HT-29 (cell line): ENCODE measurements at regions not wholly inside any gene's neighbourhood (a gene's known extent, or its start where the extent isn't known, plus 50 kb on each side); places are given as distances from the start of the nearest gene placed in this dataset.
A peak's percentile ranks its signal among the peaks of the same experiment; 100 is the strongest.

ENCODE experiments used
- DNase-seq: peaks from one replicate; pipeline ENCODE4 v3.0.0-alpha.2; 2015; ENCODE audit warnings: low spot score

DNA sequence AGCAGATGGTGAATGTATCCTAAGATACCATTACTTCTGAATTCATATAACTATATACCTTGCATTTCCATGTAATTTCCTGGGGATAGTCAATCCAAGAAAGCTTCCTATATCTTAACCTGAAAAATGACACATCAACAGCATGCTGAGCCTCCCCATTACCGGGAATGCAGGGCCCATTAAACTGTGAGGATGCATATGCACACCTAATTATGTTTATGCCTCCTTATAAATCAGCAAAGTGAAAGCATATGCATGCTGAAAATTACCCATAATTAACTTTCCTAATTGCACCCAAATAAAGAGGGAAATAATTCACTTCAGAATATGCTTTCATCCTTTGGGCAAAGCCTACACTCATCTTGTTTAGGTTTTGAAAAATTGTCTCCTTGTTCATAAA, 663.0 kb downstream of the KCNA4 start:
- no peak for DNase-seq

DNA sequence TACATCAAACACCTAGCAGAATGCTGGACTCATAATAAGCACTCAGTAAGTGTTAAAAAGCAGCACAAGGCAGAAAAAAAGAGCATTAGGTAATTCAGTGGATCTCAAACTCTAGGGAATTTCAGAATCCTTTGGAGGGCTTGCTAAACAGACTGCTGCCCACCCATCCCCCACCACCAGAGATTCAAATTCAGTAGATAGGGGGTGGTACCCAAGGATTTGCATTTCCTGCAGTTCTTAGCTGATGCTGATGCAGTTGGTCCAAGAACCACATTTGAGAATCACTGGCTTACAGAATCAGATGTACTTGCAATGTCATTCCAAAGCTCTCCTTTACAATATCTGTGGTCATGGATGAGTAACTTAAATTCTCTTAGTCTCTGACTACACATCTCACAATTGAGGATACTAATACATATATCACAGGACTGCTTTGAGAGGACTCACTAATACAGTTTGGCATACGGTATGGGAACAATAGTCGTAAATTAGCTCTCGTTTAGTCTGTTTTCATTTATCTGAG, 664.5 kb downstream of the KCNA4 start:
- DNase-seq = no peak

DNA sequence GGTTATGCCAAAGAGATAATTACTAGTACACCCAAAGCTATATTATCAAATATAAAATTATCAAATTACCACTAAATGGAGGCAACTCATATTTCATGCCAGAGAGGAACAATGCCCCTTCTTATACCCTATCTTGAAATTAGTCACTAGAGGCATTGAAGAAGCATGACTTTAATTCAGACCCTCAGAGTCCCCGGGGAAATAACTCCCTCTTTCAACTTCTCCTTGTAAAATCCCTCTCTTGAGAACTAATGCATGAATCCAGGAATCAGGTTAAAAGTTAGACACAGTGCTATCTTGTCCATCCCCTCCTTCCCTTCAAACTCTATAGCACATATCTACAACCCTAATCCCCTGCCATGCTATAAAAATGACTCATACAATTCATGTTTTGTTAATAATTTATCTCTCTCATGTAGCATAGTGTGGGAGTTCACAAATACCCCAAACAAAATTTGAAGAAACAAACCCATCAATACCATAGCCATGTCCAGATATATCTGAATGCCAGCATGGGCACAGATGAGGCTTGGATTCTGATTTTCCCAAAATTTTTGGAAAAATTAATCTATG, 665.4 kb downstream of the KCNA4 start:
- DNase-seq = no peak

DNA sequence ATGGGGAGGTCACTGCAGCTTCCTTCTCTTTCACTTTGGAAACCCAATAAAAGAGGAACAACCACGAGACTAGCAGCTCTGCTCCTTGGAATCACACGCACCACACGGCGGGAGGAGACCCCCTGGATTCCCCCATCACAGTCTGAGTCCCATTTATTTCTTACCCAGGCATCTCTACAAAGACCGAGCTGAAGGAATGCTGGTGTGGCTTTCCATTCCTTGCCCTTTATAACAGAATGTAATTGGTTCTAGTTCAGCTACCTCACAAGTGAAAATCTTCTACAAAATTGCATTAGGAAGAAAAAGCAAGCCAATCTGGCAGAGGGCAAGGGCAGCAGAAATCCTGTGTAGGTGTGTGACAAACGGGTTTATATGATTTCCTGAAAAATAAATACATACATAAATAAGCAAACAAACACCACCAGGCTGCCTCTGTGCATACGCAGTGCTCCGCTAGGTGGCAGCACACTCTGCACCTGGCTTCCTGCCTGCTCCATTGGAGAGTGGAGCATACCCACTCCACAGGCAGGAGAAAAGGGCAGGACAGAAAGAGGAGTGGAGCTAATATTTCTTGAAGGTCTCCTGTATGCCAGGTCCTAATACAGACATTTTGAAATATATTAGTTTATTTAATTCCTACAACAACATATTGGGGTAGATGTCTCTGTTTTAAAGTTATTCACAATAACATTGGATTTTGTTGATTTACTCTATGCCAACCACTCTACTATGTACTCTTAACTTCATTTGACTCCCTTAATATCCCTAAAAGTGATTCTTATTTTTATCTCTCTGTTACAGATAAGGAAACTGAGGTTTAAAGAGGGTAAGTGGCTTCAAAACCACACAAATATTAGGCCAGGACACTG, 673.1 kb downstream of the KCNA4 start:
- DNase-seq = peak; percentile 88

DNA sequence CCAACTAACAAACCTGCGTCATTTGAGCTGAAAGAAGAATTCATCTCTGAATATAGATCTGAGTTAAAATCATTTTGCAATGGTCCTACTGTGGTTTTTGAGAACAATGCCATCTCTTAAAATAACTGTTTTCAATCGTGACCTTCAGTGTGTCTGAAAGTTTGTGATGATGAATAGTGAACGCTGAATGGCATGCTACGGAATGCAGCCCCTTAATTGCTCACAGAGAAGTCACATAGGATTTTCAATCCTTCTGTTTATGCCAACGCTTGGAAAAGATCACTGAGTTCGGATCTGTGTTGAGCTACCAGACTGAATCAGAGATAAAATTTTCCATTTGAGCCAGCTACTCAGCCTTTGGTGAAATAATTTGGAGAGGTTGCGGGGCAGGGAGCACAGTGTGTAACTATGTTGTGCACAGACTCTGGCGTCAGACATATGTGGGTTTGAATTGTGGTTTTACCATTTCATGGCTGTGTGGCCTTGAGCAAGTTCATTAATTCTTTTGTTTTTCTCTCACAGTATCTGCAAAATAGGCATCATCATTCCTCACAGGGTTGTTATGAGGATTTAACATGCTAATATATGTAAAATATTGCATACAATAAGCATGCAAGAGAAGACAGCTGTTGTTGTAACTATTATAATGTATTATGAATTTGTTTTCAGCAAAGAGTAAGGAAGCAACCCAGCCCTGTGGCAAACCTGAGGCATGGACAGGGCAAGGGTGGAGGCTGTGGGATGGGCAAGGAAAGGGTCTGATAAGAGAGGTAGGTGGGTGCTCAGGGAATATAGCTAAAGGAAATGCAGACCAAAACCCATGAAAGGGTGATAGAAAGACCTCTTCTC, 679.9 kb downstream of the KCNA4 start:
- no peak for DNase-seq

DNA sequence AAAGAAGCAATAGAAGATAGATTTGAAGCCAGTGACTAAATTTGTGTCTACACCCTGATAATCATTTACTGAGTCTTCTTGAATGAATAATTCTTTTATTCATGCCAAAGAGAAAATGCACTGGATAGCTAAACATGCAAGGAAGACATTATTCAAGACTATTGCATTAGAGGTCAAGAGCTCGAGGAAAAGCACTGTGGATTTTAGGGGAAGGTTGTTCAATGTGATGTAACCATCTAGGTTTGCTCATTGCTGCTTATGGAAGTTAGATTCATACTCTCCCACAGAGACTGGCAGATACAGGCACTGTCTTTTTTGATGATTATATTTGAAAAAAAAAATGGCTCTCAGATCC, 682.1 kb downstream of the KCNA4 start:
- no peak for DNase-seq

DNA sequence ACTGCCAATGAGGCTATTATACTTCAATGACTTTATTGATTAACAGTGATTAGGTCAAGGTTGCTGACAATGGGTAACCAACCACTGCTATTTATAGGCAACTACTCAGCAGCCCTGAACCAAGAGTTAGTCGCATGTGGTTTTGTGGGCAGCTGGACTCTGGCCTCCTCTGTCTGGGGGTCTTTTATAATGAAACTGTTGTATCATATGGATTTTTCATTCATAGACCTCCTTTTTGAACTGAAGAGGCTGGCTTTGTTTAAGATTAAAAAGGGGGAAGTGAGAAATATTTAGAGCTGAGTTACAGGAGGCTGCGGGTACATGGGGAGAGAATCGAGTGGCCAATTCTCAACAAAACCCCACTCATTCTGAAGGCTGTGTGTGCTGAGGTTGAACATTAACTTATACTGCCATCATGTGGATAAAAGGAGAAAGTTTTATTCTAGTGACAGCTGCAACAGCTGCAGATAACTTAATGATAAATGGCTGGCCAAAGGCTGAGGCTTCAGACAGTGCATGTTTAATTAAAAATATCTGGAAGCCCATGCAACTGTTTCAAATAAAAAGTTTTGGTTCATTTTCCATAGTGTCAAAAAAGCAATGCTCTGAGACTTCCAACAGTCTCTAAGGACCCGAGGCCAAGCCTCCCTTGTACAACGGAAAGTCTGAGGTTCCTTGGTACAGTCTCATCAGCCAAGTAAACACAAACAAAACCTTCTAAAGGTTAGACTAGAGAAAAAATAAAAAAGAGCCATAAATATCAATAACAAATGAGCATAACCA, 682.6 kb downstream of the KCNA4 start:
- peak; percentile 65 for DNase-seq

DNA sequence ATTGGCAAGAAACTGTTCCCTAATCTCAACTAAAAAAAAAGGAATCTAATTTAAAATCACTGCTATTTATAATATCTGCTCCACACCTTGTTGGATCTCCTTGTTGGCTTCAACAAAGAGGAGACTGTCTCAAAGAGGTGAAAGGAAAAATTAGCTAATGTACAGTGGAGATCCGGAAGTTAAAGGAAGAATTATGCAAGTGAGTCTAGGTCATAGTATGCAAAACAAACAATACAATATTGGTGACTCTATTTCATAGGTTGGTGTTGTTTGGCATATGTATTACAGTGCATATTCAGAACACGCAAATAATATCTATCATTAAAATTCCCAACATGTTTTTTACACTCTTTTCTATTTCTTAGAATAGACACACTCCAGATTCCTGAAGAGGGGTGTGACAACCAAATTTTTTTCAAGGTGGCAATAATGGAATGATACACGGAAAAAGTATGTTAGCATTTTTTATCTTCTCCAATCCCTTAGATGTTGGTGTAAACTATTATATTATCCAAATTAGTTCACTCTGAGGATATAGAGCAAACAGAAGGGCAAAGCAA, 685.3 kb downstream of the KCNA4 start:
- no peak for DNase-seq

DNA sequence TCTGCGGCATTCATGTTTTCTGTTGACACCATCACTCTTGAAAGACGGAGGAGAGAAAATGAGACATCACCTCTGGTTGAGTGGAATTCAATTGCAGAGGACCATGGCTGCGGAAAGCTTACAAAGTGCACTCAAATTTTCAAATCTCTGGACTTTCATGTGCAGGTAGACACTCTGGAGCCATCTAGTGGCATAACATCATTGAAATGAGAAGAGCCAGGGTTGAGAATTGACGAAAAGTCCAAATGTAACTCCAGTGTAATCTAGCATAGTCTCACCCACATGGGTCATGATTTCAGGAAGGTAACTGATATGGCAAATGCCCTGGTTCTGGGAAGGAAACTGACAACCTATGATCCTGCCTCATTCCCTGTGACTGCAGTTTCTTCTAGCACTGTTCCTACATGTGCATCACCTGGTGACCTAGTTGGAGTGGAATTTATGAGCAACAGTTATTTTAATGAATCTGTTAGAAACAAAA, 687.8 kb downstream of the KCNA4 start:
- peak; percentile 71 for DNase-seq

DNA sequence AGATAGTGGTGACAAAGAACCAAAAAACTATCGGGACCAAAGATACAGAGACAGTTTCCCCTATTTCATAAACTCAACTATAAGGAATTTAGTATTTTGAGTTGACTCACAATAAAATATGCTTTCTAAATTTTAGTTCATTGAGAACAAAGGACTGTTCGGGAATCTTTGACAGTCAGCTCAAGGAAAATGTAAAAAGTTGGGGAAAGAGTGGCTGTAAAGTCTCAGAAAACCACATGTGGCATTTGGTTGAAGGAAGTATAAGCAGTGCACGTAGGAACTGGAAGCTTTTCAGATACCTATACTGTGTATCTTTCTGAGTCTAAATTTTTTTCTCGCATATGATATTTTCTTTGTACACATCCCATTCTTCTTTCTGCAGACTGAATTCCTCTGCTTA, 688.9 kb downstream of the KCNA4 start:
- no peak for DNase-seq

DNA sequence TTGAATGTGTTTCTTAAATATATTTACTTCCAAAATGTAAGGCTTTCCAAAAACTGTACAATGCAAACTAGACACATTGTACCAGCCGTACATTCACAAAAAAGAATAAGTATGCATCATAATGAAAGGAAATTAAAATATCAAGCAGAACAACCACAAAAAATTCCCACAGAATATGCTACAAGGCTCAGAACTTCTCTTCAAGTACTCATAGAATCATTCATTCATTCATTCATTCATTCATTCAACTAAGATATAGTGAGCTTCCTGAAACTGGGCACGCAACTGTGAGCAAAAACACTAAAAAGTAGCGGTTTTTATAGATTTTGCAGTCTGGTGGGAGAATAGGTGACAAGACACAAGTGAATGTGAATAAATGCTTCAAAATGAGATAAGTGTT, 690.1 kb downstream of the KCNA4 start:
- no peak for DNase-seq

DNA sequence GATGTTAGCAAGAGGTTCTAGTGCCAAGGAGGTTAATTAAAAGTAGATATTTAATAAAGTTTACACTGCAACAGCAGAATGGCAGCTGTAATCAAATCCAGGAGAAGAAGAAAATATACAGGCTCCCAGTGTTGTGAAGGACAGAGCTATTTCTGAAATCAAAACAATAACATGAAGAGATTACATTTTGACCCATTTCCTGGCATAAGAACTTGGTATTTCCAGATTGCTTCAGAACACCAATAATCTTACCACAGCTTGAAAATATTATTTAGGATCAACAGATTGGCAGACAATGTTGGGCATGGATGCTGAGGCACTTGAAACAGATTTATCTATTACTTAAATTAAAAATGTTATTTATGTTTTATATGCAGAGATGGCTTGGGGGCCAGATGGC, 692.5 kb downstream of the KCNA4 start:
- no peak for DNase-seq

DNA sequence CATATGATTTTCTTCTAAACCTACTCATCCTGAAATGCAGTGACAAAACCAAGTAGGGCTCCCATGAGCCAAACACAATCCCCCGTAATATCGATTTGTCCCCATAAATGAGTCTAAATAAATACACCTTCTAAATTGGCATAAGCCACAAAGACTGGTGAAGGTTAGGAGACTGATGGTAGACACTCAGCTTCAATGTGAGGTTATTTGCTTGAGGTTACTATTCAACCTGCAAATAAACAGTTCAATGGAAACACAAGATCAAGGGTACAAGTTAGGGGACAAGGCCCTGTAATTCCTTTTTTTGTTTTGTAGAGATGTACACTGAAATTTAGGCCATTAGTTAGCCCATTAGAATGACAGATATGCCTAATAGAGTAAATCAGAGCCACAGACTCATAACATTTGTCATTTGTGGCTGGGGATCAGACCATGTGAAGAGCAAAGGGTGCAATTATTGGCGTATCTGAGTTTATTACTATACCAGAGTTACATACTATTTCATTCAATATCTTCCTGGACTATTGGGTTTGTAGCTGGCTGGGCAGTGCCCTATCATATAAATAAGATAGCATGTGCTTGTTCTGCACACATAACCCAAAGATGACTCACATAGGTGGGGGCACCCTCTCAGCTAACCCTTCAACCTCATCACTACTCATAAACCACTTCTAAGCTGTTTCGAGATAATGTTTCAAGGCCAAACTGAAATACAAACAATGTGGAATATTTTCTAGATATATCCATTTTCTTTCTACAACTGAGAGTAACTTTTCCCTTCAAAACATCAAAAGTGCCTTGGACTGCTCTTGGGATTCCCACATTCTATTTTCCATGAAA, 695.3 kb downstream of the KCNA4 start:
- DNase-seq = peak; percentile 46

DNA sequence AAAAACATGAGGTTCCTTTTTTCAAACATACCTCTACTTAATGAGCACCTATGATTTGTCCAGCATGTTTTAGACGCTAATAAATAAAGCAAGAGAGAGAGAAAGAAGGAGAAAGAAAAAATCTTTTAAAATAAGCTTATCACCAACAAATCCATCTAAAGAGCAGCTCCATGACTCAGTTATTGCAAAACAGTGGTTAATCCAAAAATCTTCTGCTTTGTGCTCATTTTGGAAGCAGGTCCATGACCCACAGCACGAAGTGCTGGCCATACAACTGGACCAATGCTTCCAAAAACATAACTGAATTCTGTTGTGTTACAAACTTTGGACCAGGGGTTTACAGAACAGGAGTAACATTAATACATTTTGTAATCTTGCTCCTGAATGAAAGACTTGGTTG, 696.6 kb downstream of the KCNA4 start:
- no peak for DNase-seq

DNA sequence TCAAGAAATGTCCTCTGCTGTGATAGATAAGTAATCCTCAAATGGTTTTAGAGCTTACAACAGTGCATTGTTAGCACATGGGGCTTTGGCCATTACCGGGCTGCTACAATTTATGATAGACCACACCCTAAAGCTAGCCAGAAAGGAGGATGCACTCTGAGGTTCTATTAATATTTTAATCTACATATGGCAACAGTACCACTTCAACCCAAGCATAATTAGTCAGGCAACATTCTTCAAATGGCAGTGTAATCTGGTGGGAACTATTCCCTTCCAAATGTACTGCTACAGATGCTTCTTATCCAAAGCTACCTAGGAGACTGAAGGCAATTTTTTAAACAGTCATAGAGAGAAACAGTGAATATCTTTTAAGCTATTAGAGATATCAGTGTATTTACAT, 697.6 kb downstream of the KCNA4 start:
- DNase-seq = no peak

DNA sequence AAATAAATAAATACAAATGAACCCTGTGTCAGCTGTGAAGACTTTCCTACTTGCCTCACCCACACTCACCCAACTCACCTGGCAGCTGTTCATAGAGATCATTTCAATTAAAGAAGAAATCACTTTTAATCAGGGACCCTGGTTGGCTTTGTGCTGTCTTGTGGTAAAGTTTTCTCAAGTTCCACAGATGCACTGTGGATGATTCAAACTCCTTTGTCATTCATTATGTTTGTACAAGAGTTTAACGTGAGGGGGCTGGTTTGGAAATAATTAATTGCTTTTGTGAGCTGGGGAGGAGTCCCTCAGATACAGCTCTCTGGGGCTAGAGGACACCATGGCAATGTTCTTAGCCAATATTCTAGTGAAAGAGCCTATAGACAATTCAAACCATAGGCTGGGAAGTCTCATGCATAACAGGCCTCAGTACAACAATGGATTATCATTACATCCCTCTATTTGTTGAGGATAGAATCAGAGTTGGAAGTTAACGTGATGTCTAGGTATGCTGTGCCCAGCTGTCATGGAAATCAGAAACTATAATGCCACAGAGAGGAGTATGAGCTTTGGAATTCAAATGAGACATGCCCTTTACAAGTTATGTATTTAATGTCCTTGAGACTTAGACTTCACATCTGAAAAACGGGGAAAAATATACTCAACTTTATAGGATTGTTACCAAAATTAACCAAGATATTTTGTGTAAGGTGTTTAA, 698.5 kb downstream of the KCNA4 start:
- no peak for DNase-seq

DNA sequence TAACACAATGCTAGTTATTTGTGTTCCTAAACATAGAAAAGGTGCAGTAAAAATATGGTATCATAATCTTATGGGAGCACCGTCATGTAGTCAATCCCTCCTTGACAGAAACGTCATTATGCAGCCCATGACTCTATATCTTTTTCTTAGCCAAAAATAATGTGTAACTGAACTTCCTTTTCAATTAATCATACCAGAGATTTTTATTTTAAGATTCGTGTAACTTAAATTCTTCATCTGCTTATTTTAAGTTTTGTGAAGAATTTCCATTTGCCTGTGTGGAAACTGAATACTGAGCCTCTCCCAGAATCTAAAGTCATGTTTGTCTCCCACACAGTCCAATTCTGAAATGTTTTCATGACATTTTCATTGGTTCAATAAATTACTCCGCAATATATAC, 699.1 kb downstream of the KCNA4 start:
- DNase-seq = no peak

DNA sequence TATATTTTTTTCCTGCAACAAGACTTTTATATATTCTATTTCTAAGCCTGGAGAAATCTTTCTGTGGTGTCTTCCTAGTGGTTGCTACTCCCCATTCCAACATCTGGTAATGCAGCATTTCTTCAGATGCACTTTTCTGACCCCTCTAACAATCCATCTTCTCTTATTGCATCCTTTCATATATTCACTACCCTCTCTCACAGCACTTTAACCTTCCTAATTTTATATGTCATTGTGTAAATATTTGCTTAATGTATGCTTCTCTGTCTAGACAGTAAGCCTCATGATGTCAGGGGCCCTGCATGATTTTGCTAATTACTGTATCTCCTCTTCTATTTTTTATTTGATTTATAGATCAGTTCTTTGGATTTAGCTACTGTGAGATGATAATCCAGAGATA, 701.6 kb downstream of the KCNA4 start:
- no peak for DNase-seq

DNA sequence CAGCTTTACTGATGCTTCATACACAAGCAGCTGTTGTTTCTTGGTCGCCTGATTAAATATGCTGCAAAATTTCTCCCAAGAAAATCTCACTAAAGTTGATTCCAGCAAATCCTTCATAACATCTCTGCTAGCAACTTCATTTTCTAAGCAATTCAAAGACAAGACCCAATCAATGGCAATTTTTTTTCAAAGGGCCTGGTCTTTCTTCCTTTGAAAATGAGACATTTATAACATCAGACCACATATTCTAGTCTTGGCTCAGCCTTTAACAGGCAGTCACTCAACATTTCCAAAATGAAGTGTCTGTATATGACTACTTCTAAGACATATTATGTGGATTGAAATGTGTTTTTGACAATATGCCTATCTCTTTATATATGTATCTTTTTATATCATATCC, 702.6 kb downstream of the KCNA4 start:
- no peak for DNase-seq

DNA sequence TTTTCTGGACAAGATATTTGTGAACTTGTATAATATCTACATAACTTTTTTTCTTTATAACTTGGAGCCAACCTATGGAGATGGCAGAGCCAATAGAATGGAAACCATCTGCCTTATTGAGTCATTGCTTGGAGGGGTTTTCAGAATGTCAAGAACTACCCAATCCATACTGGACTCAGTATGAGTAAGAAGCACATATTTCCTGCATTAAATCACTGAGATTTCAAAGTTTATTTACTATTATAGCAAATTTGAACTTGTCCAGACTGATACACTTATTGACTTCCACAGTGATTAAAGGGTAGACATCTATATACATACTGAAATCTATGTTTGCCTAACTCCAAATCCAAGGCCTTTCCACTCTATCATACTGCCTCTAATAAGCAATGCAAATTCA, 704.0 kb downstream of the KCNA4 start:
- no peak for DNase-seq
